H1 (cell line): ENCODE measurements at regions not wholly inside any gene's neighbourhood (a gene's known extent, or its start where the extent isn't known, plus 50 kb on each side); places are given as distances from the start of the nearest gene placed in this dataset.

Experiments
- BCL11A ChIP-seq, 2 experiments: IDR thresholded peaks; one replicate each; pipeline ENCODE4 v1.6.1; 2011; ENCODE audit warnings: low read depth in 2 of 2, low read length in 2 of 2, mild to moderate bottlenecking in 2 of 2
- CHD1 ChIP-seq: IDR thresholded peaks from 2 replicates; pipeline ENCODE4 v1.6.1; 2012; ENCODE audit warnings: low read depth, low read length, improper control_type of control experiment
- EGR1 ChIP-seq: IDR thresholded peaks from 2 replicates; pipeline ENCODE4 v1.6.1; 2011; ENCODE audit warnings: low read depth, low read length, borderline replicate concordance
- EP300 ChIP-seq, 2 experiments: IDR thresholded peaks; 1 replicate in 1 of 2; 2 replicates in 1 of 2; pipeline ENCODE4 v1.6.1; 2011 to 2012; ENCODE audit warnings: low read depth in 2 of 2, low read length in 2 of 2, mild to moderate bottlenecking in 2 of 2, borderline replicate concordance in 1 of 2, inconsistent platforms in 1 of 2, moderate library complexity in 1 of 2
- KDM1A ChIP-seq: fragments of 200-600, 300-600 bp; sonication (generic); IDR thresholded peaks from 2 replicates; pipeline ENCODE4 v1.7.1; 2016; ENCODE audit warnings: mild to moderate bottlenecking, low read length, borderline replicate concordance
- POU5F1 ChIP-seq: IDR thresholded peaks from 2 replicates; pipeline ENCODE4 v1.6.1; 2011; ENCODE audit warnings: low read depth, mild to moderate bottlenecking, low read length, moderate library complexity
- RFX5 ChIP-seq: IDR thresholded peaks from 2 replicates; pipeline ENCODE4 v1.6.1; 2011; ENCODE audit warnings: low read depth, low read length, improper control_type of control experiment, borderline replicate concordance
- TEAD4 ChIP-seq: IDR thresholded peaks from 2 replicates; pipeline ENCODE4 v1.6.1; 2012; ENCODE audit warnings: low read depth, low read length, inconsistent platforms, mixed read lengths
- TF ChIP-seq, protein P1 (sequence below): IDR thresholded peaks from 2 replicates; pipeline ENCODE4 v1.6.1; 2011; ENCODE audit warnings: low read length, improper control_type of control experiment

DNA sequence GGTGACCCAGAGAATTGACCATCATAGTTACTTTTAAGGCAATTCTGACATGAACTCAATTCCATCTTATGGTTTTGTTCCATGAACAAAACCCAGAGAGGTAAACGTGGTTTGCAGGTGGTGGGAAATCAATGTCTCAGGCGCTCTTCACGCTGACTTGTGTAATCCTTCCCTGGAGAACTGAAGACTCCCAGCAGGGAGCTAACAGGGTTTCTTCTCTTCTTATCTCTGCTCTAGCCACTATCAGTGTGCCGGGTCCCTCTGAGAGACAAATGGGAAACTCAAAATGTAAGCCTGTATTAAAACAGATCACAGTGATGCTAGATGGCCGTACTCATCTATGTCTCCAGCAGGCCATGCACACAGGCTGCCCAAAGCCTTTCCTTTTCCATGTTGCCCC lies 57.6 kb upstream of the ARGLU1 start (continued):
- TF ChIP-seq, protein P1, sequence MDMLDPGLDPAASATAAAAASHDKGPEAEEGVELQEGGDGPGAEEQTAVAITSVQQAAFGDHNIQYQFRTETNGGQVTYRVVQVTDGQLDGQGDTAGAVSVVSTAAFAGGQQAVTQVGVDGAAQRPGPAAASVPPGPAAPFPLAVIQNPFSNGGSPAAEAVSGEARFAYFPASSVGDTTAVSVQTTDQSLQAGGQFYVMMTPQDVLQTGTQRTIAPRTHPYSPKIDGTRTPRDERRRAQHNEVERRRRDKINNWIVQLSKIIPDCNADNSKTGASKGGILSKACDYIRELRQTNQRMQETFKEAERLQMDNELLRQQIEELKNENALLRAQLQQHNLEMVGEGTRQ = no peak
- no peak for TF ChIP-seq EGR1
- TF ChIP-seq EP300 (IDR thresholded peaks at IDR 0.05; ENCODE audit: borderline replicate concordance in 1 of 2, low read depth in 2 of 2, low read length in 2 of 2) = no peak
- no peak for TF ChIP-seq POU5F1
- no peak for TF ChIP-seq CHD1
- TF ChIP-seq BCL11A (IDR thresholded peaks at IDR 0.05; ENCODE audit: low read depth in 2 of 2, low read length in 2 of 2) = no peak
- TF ChIP-seq KDM1A = no peak
- no peak for TF ChIP-seq TEAD4
- no peak for TF ChIP-seq RFX5
